GM12891 (cell line): ENCODE measurements at regions not wholly inside any gene's neighbourhood (a gene's known extent, or its start where the extent isn't known, plus 50 kb on each side); places are given as distances from the start of the nearest gene placed in this dataset.

Experiments
- POLR2A ChIP-seq: IDR thresholded peaks from 2 replicates; pipeline ENCODE4 v1.6.1; 2011; ENCODE audit warnings: low read depth, low read length, control low read depth
- POLR2AphosphoS5 ChIP-seq: IDR thresholded peaks from 2 replicates; pipeline ENCODE4 v1.6.1; 2011; ENCODE audit warnings: low read depth, low read length, control low read depth
- TAF1 ChIP-seq: IDR thresholded peaks from 2 replicates; pipeline ENCODE4 v1.6.1; 2011; ENCODE audit warnings: low read depth, low read length, control low read depth

- TF ChIP-seq POLR2A (no peak), TAF1 (no peak), POLR2AphosphoS5 (no peak)
Measured at GRCh38 chr6:126945150-126945685, 173.3 kb upstream of the RSPO3 start.
